ENCODE measurements at regions not wholly inside any gene's neighbourhood (a gene's known extent, or its start where the extent isn't known, plus 50 kb on each side); places are given as distances from the start of the nearest gene placed in this dataset.
"Not testable (repeated sequence)": the region's sequence is repeated elsewhere in the genome, so short reads cannot be mapped to it uniquely, and the experiment has no call there.

- Histone ChIP-seq H3K27ac (ENCODE audit: low read depth in 1 of 2, low read length in 2 of 2) (peak overlapping the region in 1 of 2 donors; percentile 25), H3K4me3 (ENCODE audit: low read length in 2 of 2) (peak overlapping the region in 1 of 2 donors; percentile 12)
- intact Hi-C loops (cut with DNase I); H3K36me3 ChIP-seq (ENCODE audit: control insufficient read depth in 1 of 2, insufficient read depth in 2 of 2, low read length in 1 of 2); H3K9me3 ChIP-seq (ENCODE audit: control insufficient read depth, low read length); H3K27me3 ChIP-seq (ENCODE audit: control insufficient read depth in 1 of 2, insufficient read depth in 2 of 2, low read length in 1 of 2); H3K4me1 ChIP-seq (ENCODE audit: control insufficient read depth in 1 of 2, insufficient read depth in 2 of 2, low read length in 2 of 2): not testable (repeated sequence)
- peak; percentile 88 to 89 for DNase-seq
- peak; percentile 92 for ATAC-seq (ENCODE audit: low FRiP score)
- 4 to 8% methylated on average over 69 to 71 of the region's 71 CpGs for WGBS, 2 donors
Observed at GRCh38 chr20:28602403-28603217, 2654.9 kb upstream of the DEFB115 start.

- ATAC-seq (ENCODE audit: low FRiP score); intact Hi-C loops (cut with DNase I); H3K27me3 ChIP-seq (ENCODE audit: control insufficient read depth in 1 of 2, insufficient read depth in 2 of 2, low read length in 1 of 2); H3K9me3 ChIP-seq (ENCODE audit: control insufficient read depth, low read length); H3K36me3 ChIP-seq (ENCODE audit: control insufficient read depth in 1 of 2, insufficient read depth in 2 of 2, low read length in 1 of 2); H3K4me1 ChIP-seq (ENCODE audit: control insufficient read depth in 1 of 2, insufficient read depth in 2 of 2, low read length in 2 of 2); H3K27ac ChIP-seq (ENCODE audit: low read depth in 1 of 2, low read length in 2 of 2): not testable (repeated sequence)
- 60 to 67% methylated on average over 15 to 17 of the region's 17 CpGs for WGBS, 2 donors
- peak in 1 of 2 donors; percentile 68 for DNase-seq
- peak overlapping the region in 1 of 2 donors; percentile 12 for H3K4me3 ChIP-seq (ENCODE audit: low read length in 2 of 2)
Observed at GRCh38 chr20:28603218-28603577, 2654.3 kb upstream of the DEFB115 start.

GRCh38 chr20:28616354-28616753 is 2641.1 kb upstream of the DEFB115 start:
- H3K36me3 ChIP-seq (ENCODE audit: control insufficient read depth in 1 of 2, insufficient read depth in 2 of 2, low read length in 1 of 2) = no peaks in the 10 kb centered on the region
- H3K4me3 ChIP-seq (ENCODE audit: low read length in 2 of 2) = no peak overlapping the region
- no peaks in the 10 kb centered on the region for H3K4me1 ChIP-seq (ENCODE audit: control insufficient read depth in 1 of 2, insufficient read depth in 2 of 2, low read length in 2 of 2)
- peaks cover 1% of the 10 kb centered on the region for H3K9me3 ChIP-seq (ENCODE audit: control insufficient read depth, low read length)
- 33 to 40% methylated on average over 1 of the region's 1 CpG for WGBS, 2 donors
- H3K27me3 ChIP-seq (ENCODE audit: control insufficient read depth in 1 of 2, insufficient read depth in 2 of 2, low read length in 1 of 2) = no peaks in the 10 kb centered on the region
- intact Hi-C loops (cut with DNase I) = no loop called here
- no peak for ATAC-seq (ENCODE audit: low FRiP score)
- DNase-seq = no peak
- H3K27ac ChIP-seq (ENCODE audit: low read depth in 1 of 2, low read length in 2 of 2) = no peak overlapping the region

GRCh38 chr20:28619956-28620651 is 2637.4 kb upstream of the DEFB115 start:
- H3K4me1 ChIP-seq (ENCODE audit: control insufficient read depth in 1 of 2, insufficient read depth in 2 of 2, low read length in 2 of 2); H3K4me3 ChIP-seq (ENCODE audit: low read length in 2 of 2); H3K36me3 ChIP-seq (ENCODE audit: control insufficient read depth in 1 of 2, insufficient read depth in 2 of 2, low read length in 1 of 2); ATAC-seq (ENCODE audit: low FRiP score); H3K27me3 ChIP-seq (ENCODE audit: control insufficient read depth in 1 of 2, insufficient read depth in 2 of 2, low read length in 1 of 2); intact Hi-C loops (cut with DNase I); H3K9me3 ChIP-seq (ENCODE audit: control insufficient read depth, low read length); DNase-seq; H3K27ac ChIP-seq (ENCODE audit: low read depth in 1 of 2, low read length in 2 of 2): not testable (repeated sequence)
- WGBS, 2 donors = 75 to 78% methylated on average over 19 to 20 of the region's 20 CpGs

- DNase-seq; ATAC-seq (ENCODE audit: low FRiP score); H3K27me3 ChIP-seq (ENCODE audit: control insufficient read depth in 1 of 2, insufficient read depth in 2 of 2, low read length in 1 of 2); H3K4me1 ChIP-seq (ENCODE audit: control insufficient read depth in 1 of 2, insufficient read depth in 2 of 2, low read length in 2 of 2); H3K27ac ChIP-seq (ENCODE audit: low read depth in 1 of 2, low read length in 2 of 2); H3K4me3 ChIP-seq (ENCODE audit: low read length in 2 of 2); H3K36me3 ChIP-seq (ENCODE audit: control insufficient read depth in 1 of 2, insufficient read depth in 2 of 2, low read length in 1 of 2); intact Hi-C loops (cut with DNase I); H3K9me3 ChIP-seq (ENCODE audit: control insufficient read depth, low read length): not testable (repeated sequence)
- WGBS, 2 donors = 44 to 45% methylated on average over 2 of the region's 2 CpGs
Observed at GRCh38 chr20:28625112-28625511, 2632.4 kb upstream of the DEFB115 start.

GRCh38 chr20:28640831-28641230 is 2616.6 kb upstream of the DEFB115 start:
- intact Hi-C loops (cut with DNase I); DNase-seq; H3K27ac ChIP-seq (ENCODE audit: low read depth in 1 of 2, low read length in 2 of 2); H3K4me3 ChIP-seq (ENCODE audit: low read length in 2 of 2); H3K27me3 ChIP-seq (ENCODE audit: control insufficient read depth in 1 of 2, insufficient read depth in 2 of 2, low read length in 1 of 2); ATAC-seq (ENCODE audit: low FRiP score); H3K4me1 ChIP-seq (ENCODE audit: control insufficient read depth in 1 of 2, insufficient read depth in 2 of 2, low read length in 2 of 2); H3K36me3 ChIP-seq (ENCODE audit: control insufficient read depth in 1 of 2, insufficient read depth in 2 of 2, low read length in 1 of 2); H3K9me3 ChIP-seq (ENCODE audit: control insufficient read depth, low read length): not testable (repeated sequence)
- 48 to 50% methylated on average over 2 of the region's 2 CpGs for WGBS, 2 donors

All from aorta (tissue), 5 donors.